Astrocyte (in vitro differentiated cells and primary cell): ENCODE measurements at regions not wholly inside any gene's neighbourhood (a gene's known extent, or its start where the extent isn't known, plus 50 kb on each side); places are given as distances from the start of the nearest gene placed in this dataset.

Experiments used
- CTCF ChIP-seq: IDR thresholded peaks from 2 replicates; pipeline ENCODE4 v1.5.1; 2011; ENCODE audit warnings: low read depth, mild to moderate bottlenecking, inconsistent platforms, low read length, moderate library complexity; ENCODE audit not compliant: insufficient read depth
- EZH2 ChIP-seq: IDR thresholded peaks from 2 replicates; pipeline ENCODE4 v1.6.1; 2012; ENCODE audit warnings: mild to moderate bottlenecking, low read length, inconsistent platforms; ENCODE audit not compliant: insufficient read depth

- no peak for TF ChIP-seq CTCF
- TF ChIP-seq EZH2, result no peak
Observed at GRCh38 chr3:8186213-8186612, 315.4 kb upstream of the LMCD1 start.
